ENCODE measurements at regions not wholly inside any gene's neighbourhood (a gene's known extent, or its start where the extent isn't known, plus 50 kb on each side); places are given as distances from the start of the nearest gene placed in this dataset.

DNA sequence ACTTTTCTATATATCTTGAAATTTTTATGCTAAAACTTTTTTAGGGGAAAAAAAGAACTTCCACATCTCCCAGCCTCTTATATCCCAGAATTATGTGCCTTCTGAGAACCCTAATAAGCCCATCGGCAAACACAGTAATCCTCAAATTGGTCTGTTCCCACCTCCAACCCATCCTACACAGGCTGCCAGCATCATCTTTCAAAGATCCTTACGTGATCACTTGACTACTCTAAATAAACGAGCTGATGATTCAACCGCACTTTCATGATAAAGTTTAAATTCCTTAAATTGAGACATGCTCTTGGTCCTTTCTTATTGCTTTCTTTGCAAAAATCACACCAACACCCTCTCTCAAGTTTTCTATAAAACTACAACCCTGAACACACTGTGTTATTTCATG lies 52.5 kb downstream of the MPP7 start:
- TF ChIP-seq, protein P1, sequence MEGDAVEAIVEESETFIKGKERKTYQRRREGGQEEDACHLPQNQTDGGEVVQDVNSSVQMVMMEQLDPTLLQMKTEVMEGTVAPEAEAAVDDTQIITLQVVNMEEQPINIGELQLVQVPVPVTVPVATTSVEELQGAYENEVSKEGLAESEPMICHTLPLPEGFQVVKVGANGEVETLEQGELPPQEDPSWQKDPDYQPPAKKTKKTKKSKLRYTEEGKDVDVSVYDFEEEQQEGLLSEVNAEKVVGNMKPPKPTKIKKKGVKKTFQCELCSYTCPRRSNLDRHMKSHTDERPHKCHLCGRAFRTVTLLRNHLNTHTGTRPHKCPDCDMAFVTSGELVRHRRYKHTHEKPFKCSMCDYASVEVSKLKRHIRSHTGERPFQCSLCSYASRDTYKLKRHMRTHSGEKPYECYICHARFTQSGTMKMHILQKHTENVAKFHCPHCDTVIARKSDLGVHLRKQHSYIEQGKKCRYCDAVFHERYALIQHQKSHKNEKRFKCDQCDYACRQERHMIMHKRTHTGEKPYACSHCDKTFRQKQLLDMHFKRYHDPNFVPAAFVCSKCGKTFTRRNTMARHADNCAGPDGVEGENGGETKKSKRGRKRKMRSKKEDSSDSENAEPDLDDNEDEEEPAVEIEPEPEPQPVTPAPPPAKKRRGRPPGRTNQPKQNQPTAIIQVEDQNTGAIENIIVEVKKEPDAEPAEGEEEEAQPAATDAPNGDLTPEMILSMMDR (conservative IDR thresholded peaks at IDR 0.05; ENCODE audit: low read depth, low read length) = no peak
- TF ChIP-seq EZH2 (IDR thresholded peaks at IDR 0.05; ENCODE audit: borderline replicate concordance, low read depth, low read length, poor library complexity, severe bottlenecking) = no peak
